Motor neuron (in vitro differentiated cells): ENCODE measurements at regions not wholly inside any gene's neighbourhood (a gene's known extent, or its start where the extent isn't known, plus 50 kb on each side); places are given as distances from the start of the nearest gene placed in this dataset.
"Not testable (repeated sequence)": the region's sequence is repeated elsewhere in the genome, so short reads cannot be mapped to it uniquely, and the experiment has no call there.

Experiments
- ATAC-seq, 8 experiments: fragments of 200-7000 bp; cut with Tn5 transposase; replicated peaks in 6 of 8; 2 replicates each; pipeline ENCODE4 v1.8.0; 2021; ENCODE audit warnings: mild to moderate bottlenecking in 8 of 8, moderate library complexity in 8 of 8
- H3K27ac ChIP-seq, 2 donors: fragments of 250-450 bp; sonication (Bioruptor Pico); 2 replicates each; pipeline ENCODE4 v1.9.0; 2021; ENCODE audit warnings: antibody characterized with exemption in 2 of 2, mild to moderate bottlenecking in 2 of 2, moderate library complexity in 1 of 2
- H3K4me1 ChIP-seq, 2 donors: fragments of 250-450 bp; sonication (Bioruptor Pico); replicated peaks in 1 of 2; 2 replicates each; pipeline ENCODE4 v1.6.1; 2021; ENCODE audit warnings: antibody characterized with exemption in 2 of 2, mild to moderate bottlenecking in 2 of 2, moderate library complexity in 1 of 2
- H3K4me3 ChIP-seq, 5 donors: fragments of 250-450 bp; sonication (Bioruptor Pico); 2 replicates each; pipeline ENCODE4 v1.9.0; 2021; ENCODE audit warnings: antibody characterized with exemption in 5 of 5, mild to moderate bottlenecking in 5 of 5, moderate library complexity in 4 of 5
- WGBS, 10 experiments: fragments of 450-650 bp; shearing (Covaris generic); methylation state at CpG; one replicate each; pipeline ENCODE4 v1.0.0; 2022; 5-methylcytosine and 5-hydroxymethylcytosine counted together
- in situ Hi-C, 9 experiments: fragments of 400-800 bp; cut with MboI; loops; one replicate each; pipeline ENCODE4 v1.15.0; 2021; ENCODE audit warnings: low sequenced_read_pairs in 9 of 9, low pct_unique_long_range_greater_than_20kb in 2 of 9; ENCODE audit not compliant: unreplicated experiment in 9 of 9

DNA sequence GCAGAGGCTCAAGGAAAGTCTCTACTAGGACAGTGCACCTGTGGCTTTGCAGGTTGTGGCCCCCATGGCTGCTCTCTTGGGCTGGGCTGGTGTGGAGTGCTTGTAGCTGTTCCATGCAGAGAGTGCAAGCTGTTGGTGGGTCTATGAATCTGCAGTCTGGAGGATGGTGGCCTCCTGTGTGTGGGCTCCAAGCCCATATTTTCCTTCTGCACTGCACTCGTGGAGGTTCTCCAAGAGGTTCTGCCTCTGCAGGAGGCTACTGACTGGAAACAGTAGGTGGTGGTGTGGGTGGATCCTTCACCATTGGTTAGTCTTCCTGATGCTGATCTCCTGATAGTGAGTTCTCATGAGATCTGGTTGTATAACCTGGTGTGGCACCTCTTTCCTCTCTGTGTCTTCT is 143.2 kb upstream of the ZNF519 start:
- H3K27ac ChIP-seq, H3K4me1 ChIP-seq, H3K4me3 ChIP-seq, ATAC-seq, in situ Hi-C loops: not testable (repeated sequence)
- 50 to 67% (median 59%) methylated on average over 1 of the region's 1 CpG; no CpG with 5 or more reads in 6 of the 10 experiments for WGBS, 10 experiments

DNA sequence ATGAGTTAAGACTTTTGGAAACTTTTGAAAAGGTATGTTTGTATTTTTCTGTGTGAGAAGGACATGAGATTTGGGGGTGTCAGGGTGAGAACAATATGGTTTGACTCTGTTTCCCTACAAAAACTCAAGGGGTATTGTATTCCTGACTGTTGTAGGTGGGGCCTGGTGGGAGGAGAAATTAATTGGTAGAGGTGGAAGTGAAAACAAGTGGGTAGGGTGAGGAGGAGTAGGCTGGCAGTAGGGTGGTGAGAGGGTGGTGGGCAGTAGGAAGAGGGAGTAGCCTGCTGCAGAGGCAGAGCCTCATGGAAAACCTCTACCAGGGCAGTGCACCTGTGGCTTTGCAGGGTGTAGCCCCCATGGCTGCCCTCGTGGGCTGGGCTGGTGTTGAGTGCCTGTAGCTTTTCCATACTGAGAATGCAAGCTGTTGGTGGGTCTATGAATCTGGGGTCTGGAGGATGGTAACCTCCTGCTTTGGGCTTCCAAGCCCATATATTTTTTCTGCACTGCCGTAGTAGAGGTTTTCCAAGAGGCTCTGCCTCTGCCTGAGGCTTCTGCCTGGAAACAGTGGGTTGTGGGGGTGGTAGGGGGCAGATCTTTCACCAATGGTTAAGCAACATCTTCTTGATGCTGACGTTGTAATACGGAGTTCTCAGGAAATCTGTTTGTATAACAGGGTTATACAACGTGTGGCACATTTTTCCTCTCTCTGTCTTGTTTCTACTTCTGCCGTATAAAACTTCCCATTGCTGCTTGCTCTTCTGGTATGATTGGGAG is 133.6 kb upstream of the ZNF519 start:
- in situ Hi-C loops, H3K4me1 ChIP-seq, ATAC-seq, H3K27ac ChIP-seq, H3K4me3 ChIP-seq: not testable (repeated sequence)
- 0 to 81% (median 57%) methylated on average over 1 to 4 of the region's 6 CpGs; no CpG with 5 or more reads in 5 of the 10 experiments for WGBS, 10 experiments

DNA sequence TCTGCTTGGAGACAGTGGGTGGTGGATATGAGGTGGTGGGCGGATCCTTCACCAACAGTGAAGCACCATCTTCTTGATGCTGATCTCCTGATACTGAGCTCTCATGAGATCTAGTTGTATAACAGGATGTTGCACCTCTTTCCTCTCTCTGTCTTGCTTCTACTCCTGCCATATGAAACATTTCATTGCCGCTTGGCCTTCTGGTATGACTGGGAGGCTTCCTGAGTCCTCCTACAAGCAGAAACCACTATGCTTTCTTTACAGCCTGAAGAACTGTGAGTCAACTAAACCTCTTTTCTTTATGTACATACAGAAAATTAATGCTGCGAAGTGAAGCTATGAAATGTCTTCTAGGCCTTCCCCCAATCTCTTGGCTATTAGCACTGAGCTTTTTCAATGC is 130.6 kb upstream of the ZNF519 start:
- H3K4me1 ChIP-seq, in situ Hi-C loops, H3K27ac ChIP-seq, ATAC-seq, H3K4me3 ChIP-seq: not testable (repeated sequence)
- 17 to 83% (median 50%) methylated on average over 1 of the region's 3 CpGs; no CpG with 5 or more reads in 6 of the 10 experiments for WGBS, 10 experiments

DNA sequence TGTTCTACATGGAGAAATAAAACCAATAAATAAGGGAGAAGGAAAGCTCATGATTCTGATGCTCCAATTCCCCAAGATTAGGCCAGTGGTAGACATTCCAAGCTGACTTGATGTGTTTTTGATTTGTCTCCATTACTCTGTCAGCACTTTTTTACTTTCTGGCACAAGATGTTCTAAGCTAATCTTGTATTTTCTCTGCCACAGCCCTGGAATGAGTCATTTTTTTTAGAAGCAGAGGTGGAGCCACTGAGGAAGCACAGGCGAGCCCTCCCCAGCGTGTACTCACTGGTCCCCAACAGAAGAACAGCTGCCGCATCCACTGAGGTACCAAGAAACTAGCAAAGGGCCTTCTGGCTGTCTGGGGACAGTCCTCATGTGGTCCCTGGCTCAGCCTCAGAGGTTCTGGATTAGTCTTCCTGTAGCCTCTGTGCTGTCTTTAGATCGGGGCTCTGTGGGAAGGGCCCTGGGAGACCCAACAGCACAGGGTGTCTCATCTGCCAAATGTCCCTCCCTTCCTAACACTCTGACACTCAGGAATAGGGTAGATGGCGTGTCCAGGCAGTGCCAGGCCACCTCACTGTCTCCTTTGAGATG is 117.9 kb upstream of the ZNF519 start:
- H3K4me1 ChIP-seq, ATAC-seq, H3K4me3 ChIP-seq, in situ Hi-C loops, H3K27ac ChIP-seq: not testable (repeated sequence)
- 83% methylated on average over 1 of the region's 5 CpGs; no CpG with 5 or more reads in 9 of the 10 experiments for WGBS, 10 experiments

DNA sequence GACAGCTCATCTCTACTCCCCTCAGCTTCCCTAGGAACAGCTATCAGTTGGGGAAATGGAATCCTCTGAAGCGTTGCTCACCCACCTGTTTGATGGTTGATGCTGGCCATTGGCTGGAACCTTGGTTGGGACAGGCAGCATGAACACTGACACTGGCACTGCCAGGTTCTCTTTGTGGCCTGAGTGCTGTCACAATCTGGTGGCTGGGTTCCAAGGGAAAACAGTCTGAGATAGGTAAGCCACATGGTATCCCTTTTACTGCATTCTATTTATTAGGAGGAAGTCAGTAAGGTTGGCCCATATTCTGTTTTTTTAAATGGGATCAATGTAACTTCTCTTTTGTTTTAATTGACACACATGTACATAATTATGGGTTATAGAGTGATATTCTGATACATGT is 107.0 kb upstream of the ZNF519 start:
- H3K27ac ChIP-seq, H3K4me3 ChIP-seq, H3K4me1 ChIP-seq, ATAC-seq, in situ Hi-C loops: not testable (repeated sequence)
- 80 to 100% methylated on average over 1 of the region's 1 CpG; no CpG with 5 or more reads in 8 of the 10 experiments for WGBS, 10 experiments

DNA sequence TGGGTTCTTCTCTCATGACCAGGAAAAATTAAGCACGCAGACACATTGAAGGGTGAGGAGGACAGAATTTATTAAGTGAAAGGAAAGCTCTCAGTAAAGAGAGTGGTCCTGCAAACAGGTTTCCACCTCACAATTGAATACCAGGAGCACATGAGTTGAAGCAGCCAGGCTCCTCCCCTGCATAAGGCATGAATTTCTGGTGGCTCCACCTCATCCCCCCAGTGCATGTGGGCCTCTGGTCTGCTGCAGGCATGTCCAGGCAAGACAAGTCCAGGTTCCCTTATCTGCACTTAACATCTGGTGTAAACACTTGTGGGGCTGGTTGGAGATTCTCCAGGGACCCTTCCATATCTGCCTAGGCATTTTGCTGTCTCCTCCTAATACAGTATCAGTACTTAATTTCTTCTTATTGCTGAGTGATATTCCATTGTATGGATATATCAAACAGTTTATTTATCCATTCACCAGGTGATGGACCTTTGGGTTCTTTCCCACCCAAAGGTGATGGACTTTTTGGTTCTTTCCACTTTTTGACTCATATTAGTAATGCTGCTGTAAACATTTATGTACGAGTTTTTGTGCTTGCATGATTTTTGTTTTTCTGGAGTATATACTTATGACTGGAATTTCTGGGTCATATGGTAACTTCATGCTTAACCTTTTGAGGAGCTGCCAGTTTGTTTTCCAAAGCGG is 104.3 kb upstream of the ZNF519 start:
- H3K27ac ChIP-seq, H3K4me1 ChIP-seq, in situ Hi-C loops, H3K4me3 ChIP-seq: not testable (repeated sequence)
- WGBS, 10 experiments, result 0 to 100% (median 67%) methylated on average over 1 to 2 of the region's 3 CpGs; no CpG with 5 or more reads in 3 of the 10 experiments
- ATAC-seq, result peak in 2 of 8 experiments; percentile 79 to 91

DNA sequence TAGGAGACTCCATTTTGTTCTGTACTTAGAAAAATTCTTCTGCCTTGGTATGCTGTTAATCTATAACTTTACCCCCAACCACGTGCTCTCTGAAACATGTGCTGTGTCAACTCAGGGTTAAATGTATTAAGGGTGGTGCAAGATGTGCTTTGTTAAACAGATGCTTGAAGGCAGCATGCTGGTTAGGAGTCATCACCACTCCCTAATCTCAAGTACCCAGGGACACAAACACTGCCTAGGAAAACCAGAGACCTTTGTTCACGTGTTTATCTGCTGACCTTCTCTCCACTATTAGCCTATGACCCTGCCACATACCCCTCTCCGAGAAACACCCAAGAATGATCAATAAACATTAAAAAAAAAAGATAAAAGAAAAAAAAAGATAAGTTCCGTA is 93.0 kb upstream of the ZNF519 start:
- in situ Hi-C loops, H3K27ac ChIP-seq, H3K4me3 ChIP-seq, H3K4me1 ChIP-seq: not testable (repeated sequence)
- WGBS, 10 experiments, result 20 to 88% (median 53%) methylated on average over 1 to 4 of the region's 4 CpGs; no CpG with 5 or more reads in 1 of the 10 experiments
- ATAC-seq, result peak in 1 of 8 experiments; percentile 35

DNA sequence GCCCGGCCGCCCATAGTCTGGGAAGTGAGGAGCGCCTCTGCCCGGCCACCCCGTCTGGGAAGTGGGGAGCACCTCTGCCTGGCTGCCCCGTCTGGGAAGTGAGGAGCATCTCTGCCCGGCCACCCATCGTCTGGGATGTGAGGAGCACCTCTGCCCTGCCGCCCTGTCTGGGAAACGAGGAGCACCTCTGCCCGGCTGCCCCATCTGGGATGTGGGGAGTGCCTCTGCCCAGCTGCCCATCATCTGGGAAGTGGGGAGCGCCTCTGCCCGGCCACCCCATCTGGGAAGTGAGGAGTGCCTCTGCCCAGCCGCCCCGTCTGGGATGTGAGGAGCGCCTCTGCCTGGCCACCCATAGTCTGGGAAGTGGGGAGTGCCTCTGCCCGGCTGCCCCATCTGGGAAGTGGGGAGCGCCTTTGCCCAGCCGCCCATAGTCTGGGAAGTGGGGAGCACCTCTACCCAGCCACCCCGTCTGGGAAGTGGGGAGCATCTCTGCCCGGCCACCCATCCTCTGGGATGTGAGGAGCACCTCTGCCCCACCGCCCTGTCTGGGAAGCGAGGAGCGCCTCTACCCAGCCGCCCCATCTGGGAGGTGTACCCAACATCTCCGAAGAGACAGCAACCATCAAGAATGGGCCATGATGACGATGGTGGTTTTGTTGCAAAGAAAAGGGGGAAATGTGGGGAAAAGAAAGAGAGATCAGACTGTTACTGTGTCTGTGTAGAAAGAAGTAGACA is 92.5 kb upstream of the ZNF519 start:
- H3K4me3 ChIP-seq, in situ Hi-C loops, H3K4me1 ChIP-seq, H3K27ac ChIP-seq, ATAC-seq: not testable (repeated sequence)
- WGBS, 10 experiments, result 80 to 87% (median 83%) methylated on average over 1 to 5 of the region's 27 CpGs; no CpG with 5 or more reads in 7 of the 10 experiments

DNA sequence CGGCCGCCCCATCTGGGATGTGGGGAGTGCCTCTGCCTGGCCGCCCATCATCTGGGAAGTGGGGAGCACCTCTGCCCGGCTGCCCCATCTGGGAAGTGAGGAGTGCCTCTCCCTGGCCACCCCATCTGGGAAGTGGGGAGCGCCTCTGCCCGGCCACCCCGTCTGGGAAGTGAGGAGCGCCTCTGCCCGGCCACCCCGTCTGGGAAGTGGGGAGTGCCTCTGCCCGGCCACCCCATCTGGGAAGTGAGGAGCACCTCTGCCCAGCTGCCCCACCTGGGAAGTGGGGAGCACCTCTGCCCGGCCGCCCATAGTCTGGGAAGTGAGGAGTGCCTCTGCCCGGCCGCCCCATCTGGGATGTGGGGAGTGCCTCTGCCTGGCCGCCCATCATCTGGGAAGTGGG is 91.7 kb upstream of the ZNF519 start:
- no CpG with 5 or more reads among the region's 16 CpGs for WGBS, 10 experiments
- in situ Hi-C loops, H3K4me1 ChIP-seq, ATAC-seq, H3K4me3 ChIP-seq, H3K27ac ChIP-seq: not testable (repeated sequence)

DNA sequence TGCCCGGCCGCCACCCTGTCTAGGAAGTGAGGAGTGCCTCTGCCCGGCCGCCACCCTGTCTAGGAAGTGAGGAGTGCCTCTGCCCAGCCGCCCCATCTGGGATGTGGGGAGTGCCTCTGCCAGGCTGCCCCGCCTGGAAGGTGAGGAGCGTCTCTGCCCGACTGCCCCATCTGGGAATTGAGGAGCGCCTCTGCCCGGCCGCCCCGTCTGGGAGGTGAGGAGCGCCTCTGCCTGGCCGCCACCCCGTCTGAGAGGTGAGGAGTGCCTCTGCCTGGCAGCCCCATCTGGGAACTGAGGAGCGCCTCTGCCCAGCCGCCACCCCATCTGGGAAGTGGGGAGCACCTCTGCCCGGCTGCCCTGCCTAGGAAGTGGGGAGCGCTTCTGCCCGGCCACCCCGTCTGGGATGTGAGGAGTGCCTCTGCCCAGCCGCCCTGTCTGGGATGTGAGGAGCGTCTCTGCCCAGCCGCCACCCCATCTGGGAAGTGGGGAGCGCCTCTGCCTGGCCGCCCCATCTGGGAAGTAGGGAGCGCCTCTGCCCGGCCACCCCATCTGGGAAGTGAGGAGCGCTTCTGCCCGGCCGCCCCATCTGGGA is 91.1 kb upstream of the ZNF519 start:
- 100% methylated on average over 1 of the region's 31 CpGs; no CpG with 5 or more reads in 9 of the 10 experiments for WGBS, 10 experiments
- H3K4me3 ChIP-seq, H3K4me1 ChIP-seq, in situ Hi-C loops, ATAC-seq, H3K27ac ChIP-seq: not testable (repeated sequence)

DNA sequence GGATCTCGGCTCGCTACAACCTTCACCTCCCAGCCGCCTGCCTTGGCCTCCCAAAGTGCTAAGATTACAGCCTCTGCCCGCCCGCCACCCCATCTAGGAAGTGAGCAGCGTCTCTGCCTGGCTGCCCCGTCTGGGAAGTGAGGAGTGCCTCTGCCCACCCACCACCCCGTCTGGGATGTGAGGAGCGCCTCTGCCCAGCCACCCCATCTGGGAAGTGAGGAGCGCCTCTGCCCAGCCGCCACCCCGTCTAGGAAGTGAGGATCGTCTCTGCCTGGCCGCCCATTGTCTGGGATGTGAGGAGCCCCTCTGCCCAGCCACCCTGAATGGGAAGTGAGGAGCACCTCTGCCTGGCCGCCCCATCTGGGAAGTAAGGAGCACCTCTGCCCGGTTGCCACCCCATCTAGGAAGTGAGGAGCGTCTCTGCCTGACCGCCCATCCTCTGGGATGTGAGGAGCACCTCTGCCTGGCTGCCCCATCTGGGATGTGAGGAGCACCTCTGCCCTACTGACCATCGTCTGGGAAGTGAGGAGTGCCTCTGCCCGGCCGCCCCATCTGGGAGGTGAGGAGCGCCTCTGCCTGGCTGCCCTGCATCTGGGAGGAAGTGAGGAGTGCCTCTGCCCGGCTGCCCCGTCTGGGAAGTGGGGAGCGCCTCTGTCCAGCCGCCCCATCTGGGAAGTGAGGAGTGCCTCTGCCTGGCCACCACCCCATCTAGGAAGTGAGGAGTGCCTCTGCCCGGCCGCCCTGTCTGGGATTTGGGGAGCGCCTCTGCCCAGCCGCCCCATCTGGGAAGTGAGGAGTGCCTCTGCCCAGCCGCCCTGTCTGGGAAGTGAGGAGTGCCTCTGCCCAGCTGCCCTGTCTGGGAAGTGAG is 90.4 kb upstream of the ZNF519 start:
- H3K27ac ChIP-seq, ATAC-seq, H3K4me1 ChIP-seq, H3K4me3 ChIP-seq, in situ Hi-C loops: not testable (repeated sequence)
- no CpG with 5 or more reads among the region's 31 CpGs for WGBS, 10 experiments

DNA sequence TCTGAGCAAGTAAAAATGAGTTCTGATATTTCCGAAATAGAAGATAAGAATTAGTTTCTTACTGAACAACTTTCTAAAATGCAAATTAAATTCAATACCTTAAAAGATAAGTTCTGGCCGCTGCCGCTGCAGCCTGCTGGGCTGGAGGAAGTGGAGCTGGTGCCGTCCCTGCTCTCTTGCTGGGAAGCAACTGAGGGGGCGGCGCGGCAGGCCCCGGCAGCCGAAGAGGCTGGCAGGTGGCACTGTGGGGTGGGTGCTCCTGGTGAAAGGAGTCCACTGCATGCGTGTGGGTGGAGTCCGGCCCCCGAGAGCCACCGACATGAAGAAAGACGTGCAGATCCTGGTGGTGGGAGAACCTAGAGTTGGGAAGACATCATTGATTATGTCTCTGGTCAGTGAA is 89.5 kb upstream of the ZNF519 start:
- Histone ChIP-seq H3K4me3 (no peak overlapping the region), H3K27ac (no peak overlapping the region), H3K4me1 (no peaks in the 10 kb centered on the region)
- WGBS, 10 experiments, result 20 to 100% (median 83%) methylated on average over 1 to 3 of the region's 14 CpGs; no CpG with 5 or more reads in 6 of the 10 experiments
- in situ Hi-C loops, result no loop called here
- ATAC-seq, result no peak
